CD4-positive, alpha-beta T cell (primary cell): ENCODE measurements at regions not wholly inside any gene's neighbourhood (a gene's known extent, or its start where the extent isn't known, plus 50 kb on each side); places are given as distances from the start of the nearest gene placed in this dataset.

Experiments used
- ATAC-seq: fragments of 200-7000 bp; cut with Tn5 transposase; one replicate; pipeline ENCODE4 v1.10.0; 2022; ENCODE audit warnings: mild to moderate bottlenecking; ENCODE audit not compliant: poor library complexity
- CTCF ChIA-PET: fragments of 350-600 bp; sonication (Branson Sonifier 250); formaldehyde crosslinking; loops from one replicate; lab custom pipeline; 2021; ENCODE audit warnings: antibody characterized with exemption, inconsistent platforms; lab: Charles Lee
- POLR2A ChIA-PET: fragments of 350-600 bp; sonication (Branson Sonifier 250); formaldehyde crosslinking; loops from one replicate; lab custom pipeline; 2021; ENCODE audit warnings: antibody characterized with exemption, inconsistent platforms; lab: Charles Lee
- DNase-seq, 14 experiments: peaks; one replicate each; pipeline ENCODE4 v3.0.0-alpha.2; 2013 to 2020; ENCODE audit warnings: mixed read lengths in 2 of 14
- H3K27ac ChIP-seq, 2 donors: one replicate each; pipeline versions ENCODE4 v1.5.1 to v1.7.0; 2013; ENCODE audit warnings: low read length in 2 of 2, low read depth in 1 of 2, mild to moderate bottlenecking in 1 of 2
- H3K27me3 ChIP-seq, 2 experiments: 1 replicate in 1 of 2; 2 replicates in 1 of 2; pipeline versions ENCODE4 v1.6.1 to v1.7.0; 2013; ENCODE audit warnings: low read length in 2 of 2, control low read depth in 1 of 2, mild to moderate bottlenecking in 1 of 2, moderate library complexity in 1 of 2; ENCODE audit not compliant: insufficient read depth in 2 of 2, control insufficient read depth in 1 of 2
- H3K36me3 ChIP-seq: one replicate; pipeline ENCODE4 v1.6.1; 2013; ENCODE audit warnings: low read length, control low read depth; ENCODE audit not compliant: insufficient read depth
- H3K4me1 ChIP-seq: one replicate; pipeline ENCODE4 v1.6.1; 2013; ENCODE audit warnings: low read length, control low read depth; ENCODE audit not compliant: insufficient read depth
- H3K4me3 ChIP-seq: one replicate; pipeline ENCODE4 v1.5.1; 2013; ENCODE audit warnings: mild to moderate bottlenecking, low read length, moderate library complexity
- H3K9me3 ChIP-seq, 2 experiments: 1 replicate in 1 of 2; 2 replicates in 1 of 2; pipeline versions ENCODE4 v1.6.1 to v1.7.0; 2013; ENCODE audit warnings: low read length in 2 of 2, mild to moderate bottlenecking in 2 of 2, control low read depth in 1 of 2, moderate library complexity in 1 of 2; ENCODE audit not compliant: control insufficient read depth in 1 of 2, insufficient read depth in 1 of 2
- H3K27ac Mint-ChIP-seq: one replicate; pipeline ENCODE4 v1.8.0; 2020; ENCODE audit warnings: mixed read lengths
- H3K27me3 Mint-ChIP-seq: one replicate; pipeline ENCODE4 v1.8.0; 2021; ENCODE audit warnings: mixed read lengths
- H3K36me3 Mint-ChIP-seq: one replicate; pipeline ENCODE4 v1.8.0; 2021; ENCODE audit warnings: low read depth, mixed read lengths
- H3K4me1 Mint-ChIP-seq: one replicate; pipeline ENCODE4 v1.8.0; 2021; ENCODE audit warnings: low read depth, mixed read lengths
- H3K4me3 Mint-ChIP-seq: one replicate; pipeline ENCODE4 v1.8.0; 2020; ENCODE audit warnings: mild to moderate bottlenecking, mixed read lengths
- H3K9me3 Mint-ChIP-seq: one replicate; pipeline ENCODE4 v1.8.0; 2020; ENCODE audit warnings: mixed read lengths
- CTCF ChIP-seq: fragments of 200-600 bp; IDR thresholded peaks from one replicate; pipeline ENCODE4 v1.8.0; 2022; ENCODE audit warnings: antibody characterized with exemption, mild to moderate bottlenecking
- intact Hi-C, 2 experiments: fragments of 100-400 bp; cut with DNase I in 1 of 2; cut with micrococcal nuclease in 1 of 2; formaldehyde crosslinking; loops; one replicate each; pipeline versions ENCODE4 v1.15.1 to v1.9.0; 2023 to 2025; cut with DNase I, micrococcal nuclease

GRCh38 chr13:86660090-86660489 is 860.9 kb upstream of the SLITRK6 start:
- no peak for TF ChIP-seq CTCF
- H3K27me3 ChIP-seq = no peaks in the 10 kb centered on the region
- Mint-ChIP-seq H3K9me3 (peaks cover 15% of the 10 kb centered on the region), H3K36me3 (no peaks in the 10 kb centered on the region), H3K27me3 (no peaks in the 10 kb centered on the region), H3K4me1 (no peaks in the 10 kb centered on the region), H3K27ac (no peak overlapping the region), H3K4me3 (no peak overlapping the region)
- no peak overlapping the region for H3K27ac ChIP-seq
- H3K36me3 ChIP-seq = no peaks in the 10 kb centered on the region
- intact Hi-C loops = no loop called here
- no peak overlapping the region for H3K4me3 ChIP-seq
- ChIA-PET CTCF (no interaction called here), POLR2A (no interaction called here)
- peaks cover 6 to 14% of the 10 kb centered on the region in 2 experiments for H3K9me3 ChIP-seq
- no peak for DNase-seq
- no peaks in the 10 kb centered on the region for H3K4me1 ChIP-seq
- ATAC-seq = no peak

GRCh38 chr13:86665842-86666241 is 866.6 kb upstream of the SLITRK6 start:
- Mint-ChIP-seq H3K36me3 (no peaks in the 10 kb centered on the region), H3K4me1 (no peaks in the 10 kb centered on the region), H3K4me3 (no peak overlapping the region), H3K27me3 (no peaks in the 10 kb centered on the region), H3K27ac (no peak overlapping the region), H3K9me3 (peaks cover 23% of the 10 kb centered on the region)
- Histone ChIP-seq H3K27ac (no peak overlapping the region), H3K4me3 (no peak overlapping the region), H3K27me3 (no peaks in the 10 kb centered on the region), H3K9me3 (peaks cover 6 to 14% of the 10 kb centered on the region in 2 experiments), H3K36me3 (no peaks in the 10 kb centered on the region), H3K4me1 (no peaks in the 10 kb centered on the region)
- ATAC-seq (no peak), DNase-seq (no peak)
- intact Hi-C loops = no loop called here
- no peak for TF ChIP-seq CTCF
- POLR2A ChIA-PET = no interaction called here
- CTCF ChIA-PET = no interaction called here

- Histone ChIP-seq H3K4me1 (no peaks in the 10 kb centered on the region), H3K36me3 (no peaks in the 10 kb centered on the region), H3K27ac (no peak overlapping the region), H3K27me3 (no peaks in the 10 kb centered on the region), H3K4me3 (no peak overlapping the region), H3K9me3 (peaks cover 0 to 2% of the 10 kb centered on the region in 2 experiments)
- no peak for ATAC-seq
- ChIA-PET CTCF (no interaction called here), POLR2A (no interaction called here)
- Mint-ChIP-seq H3K27ac (no peak overlapping the region), H3K4me1 (no peaks in the 10 kb centered on the region), H3K9me3 (peaks cover 8% of the 10 kb centered on the region), H3K4me3 (no peak overlapping the region), H3K27me3 (no peaks in the 10 kb centered on the region), H3K36me3 (no peaks in the 10 kb centered on the region)
- intact Hi-C loops = no loop called here
- TF ChIP-seq CTCF = no peak
- DNase-seq = no peak
These were observed 874.8 kb upstream of the SLITRK6 start for GRCh38 chr13:86673931-86674431.
